Smooth muscle cell (in vitro differentiated cells): ENCODE measurements at regions not wholly inside any gene's neighbourhood (a gene's known extent, or its start where the extent isn't known, plus 50 kb on each side); places are given as distances from the start of the nearest gene placed in this dataset.
A peak's percentile ranks its signal among the peaks of the same experiment; 100 is the strongest.

ENCODE experiments used
- DNase-seq: peaks from one replicate; lab custom pipeline; 2025; ENCODE audit not compliant: unreplicated experiment; lab: John Stamatoyannopoulos, UW
- H2AFZ ChIP-seq: fragments of 200-600 bp; sonication (generic); 2 replicates; pipeline ENCODE4 v1.6.0; 2016; ENCODE audit warnings: antibody characterized with exemption, low read depth, mild to moderate bottlenecking
- H3F3A ChIP-seq: fragments of 200-600 bp; sonication (generic); 2 replicates; pipeline ENCODE4 v1.6.0; 2017; ENCODE audit warnings: antibody characterized with exemption, low read depth
- H3K27ac ChIP-seq: fragments of 200-600 bp; sonication (generic); 2 replicates; pipeline ENCODE4 v1.5.1; 2016; ENCODE audit warnings: low read depth, mild to moderate bottlenecking
- H3K27me3 ChIP-seq: fragments of 200-600 bp; sonication (generic); 2 replicates; pipeline ENCODE4 v1.6.1; 2016; ENCODE audit warnings: low read depth, mild to moderate bottlenecking
- H3K36me3 ChIP-seq: fragments of 200-600 bp; sonication (generic); 2 replicates; pipeline ENCODE4 v1.5.1; 2016; ENCODE audit warnings: low read depth
- H3K4me1 ChIP-seq: fragments of 200-600 bp; sonication (generic); 2 replicates; pipeline ENCODE4 v1.5.1; 2016; ENCODE audit warnings: low read depth
- H3K4me2 ChIP-seq: fragments of 200-600 bp; sonication (generic); 2 replicates; pipeline ENCODE4 v1.6.0; 2016; ENCODE audit warnings: mild to moderate bottlenecking
- H3K4me3 ChIP-seq: fragments of 200-600 bp; sonication (generic); 2 replicates; pipeline ENCODE4 v1.5.1; 2016; ENCODE audit warnings: mild to moderate bottlenecking
- H3K79me2 ChIP-seq: fragments of 200-600 bp; sonication (generic); 2 replicates; pipeline ENCODE4 v1.6.0; 2016; ENCODE audit warnings: low read depth, mild to moderate bottlenecking
- H3K9ac ChIP-seq: fragments of 200-600 bp; sonication (generic); 2 replicates; pipeline ENCODE4 v1.6.0; 2016; ENCODE audit warnings: low read depth
- H3K9me3 ChIP-seq: fragments of 200-600 bp; sonication (generic); replicated peaks from 2 replicates; pipeline ENCODE4 v1.5.1; 2016; ENCODE audit warnings: low read depth
- H4K20me1 ChIP-seq: fragments of 200-600 bp; sonication (generic); 2 replicates; pipeline ENCODE4 v1.6.0; 2016; ENCODE audit warnings: low read depth
- WGBS: methylation state at CpG from one replicate; pipeline ENCODE4 v1.1.7; 2016; ENCODE audit warnings: low lambda C conversion rate; 5-methylcytosine and 5-hydroxymethylcytosine counted together
- TF ChIP-seq, protein P1 (sequence below): fragments of 200-600 bp; sonication (generic); IDR thresholded peaks from 2 replicates; pipeline ENCODE4 v1.5.1; 2017; ENCODE audit warnings: borderline replicate concordance, mild to moderate bottlenecking, antibody characterized with exemption; ENCODE audit not compliant: insufficient read depth, poor library complexity, severe bottlenecking

DNA sequence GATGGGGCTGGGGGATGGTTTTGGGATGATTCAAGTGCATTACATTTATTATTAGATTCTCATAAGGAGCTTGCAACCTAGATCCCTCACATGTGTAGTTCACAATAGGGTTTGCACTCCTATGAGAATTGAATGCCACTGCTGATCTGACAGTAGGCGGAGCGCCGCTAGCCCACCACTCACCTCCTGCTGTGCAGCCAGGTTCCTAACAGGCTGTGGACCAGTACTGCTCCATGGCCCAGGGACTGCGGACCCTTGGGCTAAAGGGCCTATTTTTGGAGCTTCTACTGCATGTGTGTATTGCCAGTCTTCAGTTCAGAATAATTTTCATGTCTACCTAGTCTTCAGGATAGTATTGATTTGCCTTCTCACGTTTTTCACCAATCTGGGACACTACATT, 165.3 kb upstream of the TWIST2 start:
- Histone ChIP-seq H3F3A (no peaks in the 10 kb centered on the region), H3K27me3 (peaks cover 9% of the 10 kb centered on the region), H3K4me2 (no peak overlapping the region), H3K4me3 (no peak overlapping the region), H3K9me3 (no peaks in the 10 kb centered on the region), H3K27ac (no peak overlapping the region), H4K20me1 (no peaks in the 10 kb centered on the region), H3K79me2 (no peaks in the 10 kb centered on the region), H2AFZ (no peak overlapping the region), H3K36me3 (no peaks in the 10 kb centered on the region), H3K4me1 (no peaks in the 10 kb centered on the region), H3K9ac (no peak overlapping the region)
- TF ChIP-seq, protein P1, sequence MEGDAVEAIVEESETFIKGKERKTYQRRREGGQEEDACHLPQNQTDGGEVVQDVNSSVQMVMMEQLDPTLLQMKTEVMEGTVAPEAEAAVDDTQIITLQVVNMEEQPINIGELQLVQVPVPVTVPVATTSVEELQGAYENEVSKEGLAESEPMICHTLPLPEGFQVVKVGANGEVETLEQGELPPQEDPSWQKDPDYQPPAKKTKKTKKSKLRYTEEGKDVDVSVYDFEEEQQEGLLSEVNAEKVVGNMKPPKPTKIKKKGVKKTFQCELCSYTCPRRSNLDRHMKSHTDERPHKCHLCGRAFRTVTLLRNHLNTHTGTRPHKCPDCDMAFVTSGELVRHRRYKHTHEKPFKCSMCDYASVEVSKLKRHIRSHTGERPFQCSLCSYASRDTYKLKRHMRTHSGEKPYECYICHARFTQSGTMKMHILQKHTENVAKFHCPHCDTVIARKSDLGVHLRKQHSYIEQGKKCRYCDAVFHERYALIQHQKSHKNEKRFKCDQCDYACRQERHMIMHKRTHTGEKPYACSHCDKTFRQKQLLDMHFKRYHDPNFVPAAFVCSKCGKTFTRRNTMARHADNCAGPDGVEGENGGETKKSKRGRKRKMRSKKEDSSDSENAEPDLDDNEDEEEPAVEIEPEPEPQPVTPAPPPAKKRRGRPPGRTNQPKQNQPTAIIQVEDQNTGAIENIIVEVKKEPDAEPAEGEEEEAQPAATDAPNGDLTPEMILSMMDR = no peak
- 79% methylated on average over 5 of the region's 5 CpGs for WGBS
- no peak for DNase-seq

DNA sequence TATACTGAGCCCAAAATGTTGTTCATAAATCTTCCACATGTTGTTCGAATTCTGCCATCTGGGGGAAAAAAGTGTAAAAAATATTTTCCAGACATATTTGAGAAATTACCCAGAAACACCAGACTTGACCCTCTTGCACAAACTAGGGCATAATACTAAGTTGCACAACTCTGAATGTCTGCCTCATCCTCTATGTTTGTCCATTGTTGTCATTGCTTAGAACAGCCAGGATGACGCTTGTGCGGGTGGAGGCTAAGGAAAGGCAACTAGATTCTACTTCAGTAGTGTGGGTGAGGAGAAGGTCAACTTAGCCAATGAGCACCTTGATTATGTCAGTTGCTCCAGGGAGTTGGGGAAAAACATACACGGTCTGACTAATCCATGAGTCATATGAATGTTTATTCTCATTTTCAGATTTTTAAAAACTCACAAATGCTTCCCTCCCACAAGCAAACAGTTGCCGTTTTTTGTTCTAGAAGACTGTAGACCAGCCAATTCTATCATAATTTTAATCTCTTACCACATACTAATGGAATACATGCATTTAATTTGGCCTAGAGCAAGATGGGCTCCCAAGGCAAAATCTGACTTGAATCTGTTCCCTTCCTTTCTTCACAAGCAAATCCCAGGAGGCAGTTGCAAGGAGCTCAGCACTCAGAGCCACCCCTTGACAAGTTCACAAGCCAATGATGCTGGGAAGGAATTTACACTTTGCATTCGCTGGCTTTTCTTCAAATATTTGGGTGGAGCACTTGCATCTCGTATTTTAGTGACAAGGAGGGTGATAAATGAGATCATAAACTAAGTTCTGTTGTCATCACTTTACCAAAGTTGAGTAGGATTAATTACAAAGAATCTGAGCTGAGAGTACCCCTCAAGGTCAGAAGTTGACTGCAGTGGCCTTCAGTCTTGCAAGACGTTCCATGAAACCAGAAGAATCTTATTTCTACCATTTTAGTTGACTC, 163.2 kb upstream of the TWIST2 start:
- Histone ChIP-seq H3F3A (no peaks in the 10 kb centered on the region), H3K27me3 (peaks cover 9% of the 10 kb centered on the region), H3K4me1 (no peaks in the 10 kb centered on the region), H2AFZ (no peak overlapping the region), H3K4me2 (peak overlapping the region; percentile 33), H3K4me3 (no peak overlapping the region), H3K36me3 (no peaks in the 10 kb centered on the region), H3K27ac (peak overlapping the region; percentile 75), H3K9ac (peak overlapping the region; percentile 35), H3K79me2 (no peaks in the 10 kb centered on the region), H4K20me1 (no peaks in the 10 kb centered on the region), H3K9me3 (no peaks in the 10 kb centered on the region)
- no peak for DNase-seq
- TF ChIP-seq, protein P1 = no peak
- WGBS = 39% methylated on average over 8 of the region's 8 CpGs

DNA sequence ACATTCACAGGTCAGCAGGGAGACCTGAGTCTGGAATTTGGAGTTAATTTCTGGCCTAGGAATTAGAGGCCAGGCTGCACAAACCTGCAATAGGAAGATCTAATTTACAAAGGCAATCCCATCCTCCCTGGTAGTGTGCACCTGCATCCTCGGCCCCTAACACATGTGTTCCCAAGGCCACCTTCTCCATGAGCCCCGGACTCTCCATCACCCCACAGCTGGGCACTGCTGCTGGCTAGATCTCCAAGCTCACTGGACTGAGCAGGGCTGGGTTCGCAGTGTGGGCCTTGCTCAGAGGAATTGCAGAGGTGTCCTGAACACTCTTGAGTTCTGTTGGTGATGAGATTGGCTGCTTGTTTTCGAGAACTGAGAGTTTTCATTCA, 162.6 kb upstream of the TWIST2 start:
- Histone ChIP-seq H3K4me3 (no peak overlapping the region), H3K79me2 (no peaks in the 10 kb centered on the region), H3K4me2 (no peak overlapping the region), H3K27ac (peak overlapping the region; percentile 75), H3K4me1 (no peaks in the 10 kb centered on the region), H4K20me1 (no peaks in the 10 kb centered on the region), H3K27me3 (peaks cover 5% of the 10 kb centered on the region), H3K9me3 (no peaks in the 10 kb centered on the region), H3K36me3 (no peaks in the 10 kb centered on the region), H3F3A (no peaks in the 10 kb centered on the region), H3K9ac (peak overlapping the region; percentile 35), H2AFZ (no peak overlapping the region)
- DNase-seq = no peak
- TF ChIP-seq, protein P1 = no peak
- 93% methylated on average over 4 of the region's 4 CpGs for WGBS
